Cardiac muscle cell (in vitro differentiated cells and primary cell): ENCODE measurements at regions not wholly inside any gene's neighbourhood (a gene's known extent, or its start where the extent isn't known, plus 50 kb on each side); places are given as distances from the start of the nearest gene placed in this dataset.
A peak's percentile ranks its signal among the peaks of the same experiment; 100 is the strongest.

Experiments
- DNase-seq, 2 donors: peaks; one replicate each; pipeline versions ENCODE4 v3.0.0 to v3.0.0-alpha.2; 2010 to 2017; ENCODE audit warnings: low read depth in 1 of 2, low spot score in 1 of 2
- H3K27ac ChIP-seq: fragments of 200-600 bp; sonication (generic); 2 replicates; pipeline ENCODE4 v1.5.1; 2016
- H3K27me3 ChIP-seq: fragments of 200-600 bp; sonication (generic); 2 replicates; pipeline ENCODE4 v1.6.0; 2016; ENCODE audit warnings: control low read depth
- H3K36me3 ChIP-seq: fragments of 200-600 bp; sonication (generic); 2 replicates; pipeline ENCODE4 v1.5.1; 2016; ENCODE audit warnings: control low read depth
- H3K4me1 ChIP-seq: fragments of 200-600 bp; sonication (generic); 2 replicates; pipeline ENCODE4 v1.8.1; 2017; ENCODE audit warnings: low read depth, mild to moderate bottlenecking, mixed run types
- H3K4me3 ChIP-seq: fragments of 200-600 bp; sonication (generic); 2 replicates; pipeline ENCODE4 v1.5.1; 2016; ENCODE audit warnings: mild to moderate bottlenecking
- H3K9me3 ChIP-seq: fragments of 200-600 bp; sonication (generic); 2 replicates; pipeline ENCODE4 v1.5.1; 2017; ENCODE audit warnings: low read depth, mild to moderate bottlenecking, control low read depth
- CTCF ChIP-seq: IDR thresholded peaks from 2 replicates; pipeline ENCODE4 v1.5.1; 2012; ENCODE audit warnings: low read depth, mild to moderate bottlenecking, low read length

- no peaks in the 10 kb centered on the region for H3K36me3 ChIP-seq
- H3K27me3 ChIP-seq: no peaks in the 10 kb centered on the region
- no peak overlapping the region for H3K4me3 ChIP-seq
- no peak for DNase-seq
- no peak overlapping the region for H3K27ac ChIP-seq
- no peak for TF ChIP-seq CTCF
- H3K4me1 ChIP-seq: no peaks in the 10 kb centered on the region
- H3K9me3 ChIP-seq: no peaks in the 10 kb centered on the region
Measured at GRCh38 chr5:8805653-8806052, 740.2 kb downstream of the SEMA5A start.

- H3K27me3 ChIP-seq: no peaks in the 10 kb centered on the region
- H3K4me1 ChIP-seq: no peaks in the 10 kb centered on the region
- peak in 1 of 2 donors; percentile 37 for DNase-seq
- no peak overlapping the region for H3K27ac ChIP-seq
- no peak for TF ChIP-seq CTCF
- no peak overlapping the region for H3K4me3 ChIP-seq
- no peaks in the 10 kb centered on the region for H3K9me3 ChIP-seq
- no peaks in the 10 kb centered on the region for H3K36me3 ChIP-seq
Measured at GRCh38 chr5:8807636-8808035, 738.2 kb downstream of the SEMA5A start.

- Histone ChIP-seq H3K4me1 (no peaks in the 10 kb centered on the region), H3K4me3 (no peak overlapping the region), H3K9me3 (no peaks in the 10 kb centered on the region), H3K27ac (no peak overlapping the region), H3K36me3 (no peaks in the 10 kb centered on the region), H3K27me3 (no peaks in the 10 kb centered on the region)
- no peak for DNase-seq
- no peak for TF ChIP-seq CTCF
Measured at GRCh38 chr5:8811581-8811980, 734.3 kb downstream of the SEMA5A start.

GRCh38 chr5:8813180-8813579 lies 732.7 kb downstream of the SEMA5A start:
- Histone ChIP-seq H3K27me3 (no peaks in the 10 kb centered on the region), H3K4me1 (no peaks in the 10 kb centered on the region), H3K36me3 (no peaks in the 10 kb centered on the region), H3K4me3 (no peak overlapping the region), H3K27ac (no peak overlapping the region), H3K9me3 (no peaks in the 10 kb centered on the region)
- no peak for TF ChIP-seq CTCF
- no peak for DNase-seq

GRCh38 chr5:8814105-8814504 lies 731.8 kb downstream of the SEMA5A start:
- Histone ChIP-seq H3K4me1 (no peaks in the 10 kb centered on the region), H3K9me3 (no peaks in the 10 kb centered on the region), H3K4me3 (no peak overlapping the region), H3K27ac (no peak overlapping the region), H3K27me3 (no peaks in the 10 kb centered on the region), H3K36me3 (no peaks in the 10 kb centered on the region)
- DNase-seq: no peak
- no peak for TF ChIP-seq CTCF

- H3K36me3 ChIP-seq: no peaks in the 10 kb centered on the region
- no peak for DNase-seq
- H3K27ac ChIP-seq: no peak overlapping the region
- no peak overlapping the region for H3K4me3 ChIP-seq
- H3K27me3 ChIP-seq: no peaks in the 10 kb centered on the region
- peaks cover 4% of the 10 kb centered on the region for H3K4me1 ChIP-seq
- H3K9me3 ChIP-seq: no peaks in the 10 kb centered on the region
- no peak for TF ChIP-seq CTCF
Measured at GRCh38 chr5:8824371-8824770, 721.5 kb downstream of the SEMA5A start.
